HG02678 (cell line): ENCODE measurements at regions not wholly inside any gene's neighbourhood (a gene's known extent, or its start where the extent isn't known, plus 50 kb on each side); places are given as distances from the start of the nearest gene placed in this dataset.

Source experiments
- ATAC-seq: cut with Tn5 transposase; IDR thresholded peaks from one replicate; pipeline ENCODE4 v1.9.1; 2021; ENCODE audit warnings: mild to moderate bottlenecking, moderate library complexity; ENCODE audit not compliant: unreplicated experiment

- no peak for ATAC-seq
Measured at GRCh38 chr1:238153939-238154338, 263.2 kb upstream of the ZP4 start.

- ATAC-seq, result no peak
Measured at GRCh38 chr1:238153253-238153652, 262.5 kb upstream of the ZP4 start.

- no peak for ATAC-seq
Measured at GRCh38 chr1:238152119-238152518, 261.4 kb upstream of the ZP4 start.

GRCh38 chr1:238143038-238143437, 252.3 kb upstream of the ZP4 start:
- ATAC-seq, result no peak

GRCh38 chr1:238141353-238141752, 250.6 kb upstream of the ZP4 start:
- ATAC-seq, result no peak

GRCh38 chr1:238139713-238140112, 249.0 kb upstream of the ZP4 start:
- ATAC-seq, result no peak

- no peak for ATAC-seq
Measured at GRCh38 chr1:238138059-238138626, 247.4 kb upstream of the ZP4 start.

- no peak for ATAC-seq
Measured at GRCh38 chr1:238135708-238136664, 245.3 kb upstream of the ZP4 start.

- ATAC-seq, result no peak
Measured at GRCh38 chr1:238129677-238130076, 239.0 kb upstream of the ZP4 start.

GRCh38 chr1:238123201-238123600, 232.5 kb upstream of the ZP4 start:
- ATAC-seq, result no peak

- no peak for ATAC-seq
Measured at GRCh38 chr1:238119861-238120260, 229.1 kb upstream of the ZP4 start.

GRCh38 chr1:238119060-238119459, 228.3 kb upstream of the ZP4 start:
- no peak for ATAC-seq

GRCh38 chr1:238115852-238116251, 225.1 kb upstream of the ZP4 start:
- no peak for ATAC-seq

GRCh38 chr1:238112952-238113621, 222.4 kb upstream of the ZP4 start:
- ATAC-seq, result no peak

- no peak for ATAC-seq
Measured at GRCh38 chr1:238111516-238111915, 220.8 kb upstream of the ZP4 start.

- ATAC-seq, result no peak
Measured at GRCh38 chr1:238111081-238111480, 220.4 kb upstream of the ZP4 start.

- ATAC-seq, result no peak
Measured at GRCh38 chr1:238108417-238108816, 217.7 kb upstream of the ZP4 start.

- no peak for ATAC-seq
Measured at GRCh38 chr1:238107322-238107721, 216.6 kb upstream of the ZP4 start.

GRCh38 chr1:238104752-238105151, 214.0 kb upstream of the ZP4 start:
- no peak for ATAC-seq

- no peak for ATAC-seq
Measured at GRCh38 chr1:238101923-238102322, 211.2 kb upstream of the ZP4 start.

- no peak for ATAC-seq
Measured at GRCh38 chr1:238099871-238100270, 209.1 kb upstream of the ZP4 start.

GRCh38 chr1:238089615-238090014, 198.9 kb upstream of the ZP4 start:
- ATAC-seq, result no peak
